HG03060 (cell line): ENCODE measurements at regions not wholly inside any gene's neighbourhood (a gene's known extent, or its start where the extent isn't known, plus 50 kb on each side); places are given as distances from the start of the nearest gene placed in this dataset.

ENCODE experiments used
- ATAC-seq: cut with Tn5 transposase; IDR thresholded peaks from one replicate; pipeline ENCODE4 v1.9.1; 2021; ENCODE audit warnings: low read depth, moderate number of reproducible peaks; ENCODE audit not compliant: unreplicated experiment

DNA sequence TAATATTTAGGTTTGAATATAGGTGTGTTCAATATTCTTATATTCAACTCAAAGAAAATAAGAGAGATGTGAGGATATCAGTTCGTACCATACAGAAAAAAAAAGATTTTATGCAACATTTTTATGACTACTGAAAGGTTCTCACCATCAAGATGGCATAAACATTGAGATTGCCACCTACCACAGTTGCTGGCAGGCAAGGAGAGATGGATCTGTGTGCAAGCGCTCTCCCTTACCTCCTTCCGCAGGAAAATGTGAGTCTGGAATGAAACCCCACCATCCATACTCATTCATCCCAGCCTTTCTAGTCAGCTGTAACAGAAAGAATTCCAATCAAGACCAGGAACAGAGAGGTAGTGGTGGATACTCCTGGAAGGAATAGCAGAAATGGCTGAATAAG lies 376.9 kb downstream of the PPP3CA start:
- no peak for ATAC-seq

DNA sequence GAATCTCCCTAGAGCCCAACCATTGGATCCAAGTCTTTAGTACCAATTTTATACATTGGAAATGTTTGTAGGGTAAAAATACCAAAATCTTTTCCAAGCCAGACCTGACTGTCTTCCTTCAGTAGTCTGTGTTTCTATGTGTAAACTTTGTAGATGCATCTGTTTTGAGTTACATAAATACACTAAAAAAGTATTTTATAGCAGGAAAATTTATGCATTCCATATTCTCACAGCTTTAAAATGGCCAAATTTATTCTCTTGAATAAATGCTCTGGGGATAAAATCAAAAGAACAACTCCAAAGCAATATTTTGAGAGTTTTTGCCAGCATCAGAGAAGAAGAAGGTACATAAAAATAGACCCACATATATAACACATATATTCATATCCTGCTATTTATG lies 377.4 kb downstream of the PPP3CA start:
- no peak for ATAC-seq

DNA sequence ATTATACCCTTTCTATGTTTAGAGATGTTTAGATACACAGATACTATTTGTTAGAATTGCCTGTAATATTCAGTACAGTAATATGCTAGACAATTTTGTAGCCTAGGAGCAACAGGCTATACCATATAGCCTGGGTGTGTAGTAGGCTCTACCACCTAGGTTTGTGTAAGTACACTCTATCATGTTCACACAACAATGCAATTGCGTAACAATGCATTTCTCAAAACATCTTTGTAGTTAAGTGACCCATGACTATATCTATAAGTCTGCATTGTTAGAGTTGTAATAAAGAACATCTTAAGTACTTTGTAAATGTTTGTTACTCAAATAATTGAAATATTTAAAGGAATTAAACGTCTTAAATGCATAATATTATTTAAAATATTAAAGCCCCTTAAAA lies 379.3 kb downstream of the PPP3CA start:
- no peak for ATAC-seq

DNA sequence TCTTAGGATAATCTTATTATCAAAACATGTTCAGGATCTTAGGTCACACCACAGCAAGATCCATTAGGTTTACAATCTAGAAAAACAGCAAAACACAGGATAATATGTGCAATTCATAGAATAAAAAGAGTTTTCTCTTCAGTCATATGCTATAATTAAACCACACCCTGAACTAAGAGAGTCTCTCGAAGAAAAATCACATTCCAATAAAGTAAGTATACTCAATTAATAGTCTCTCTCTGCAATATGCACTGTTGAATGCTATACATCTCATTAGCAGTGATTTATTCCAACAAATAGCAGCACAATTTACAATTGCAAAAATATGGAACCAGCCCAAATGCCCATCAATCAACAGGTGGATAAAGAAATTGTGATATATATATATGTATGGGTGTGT lies 383.7 kb downstream of the PPP3CA start:
- ATAC-seq, result no peak

DNA sequence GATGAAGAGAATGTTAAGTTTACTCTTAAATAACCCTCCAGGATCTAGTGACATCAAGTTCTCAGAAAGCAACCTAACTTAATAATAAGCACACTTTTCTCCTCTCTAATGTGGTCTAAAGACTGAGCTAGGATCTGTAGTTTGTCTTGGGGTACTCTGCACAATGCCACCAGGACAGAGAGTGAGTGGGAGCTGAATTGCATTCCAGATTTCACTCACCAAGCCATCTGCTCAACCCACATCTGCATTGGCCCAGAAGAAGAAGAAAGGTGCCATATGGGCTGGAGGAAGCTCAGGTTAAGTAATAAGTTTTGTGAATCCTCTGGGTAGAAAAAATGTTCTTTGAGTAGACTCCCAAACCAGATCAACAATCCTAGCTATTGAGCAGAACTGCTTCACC lies 384.6 kb downstream of the PPP3CA start:
- ATAC-seq, result peak; percentile 59

DNA sequence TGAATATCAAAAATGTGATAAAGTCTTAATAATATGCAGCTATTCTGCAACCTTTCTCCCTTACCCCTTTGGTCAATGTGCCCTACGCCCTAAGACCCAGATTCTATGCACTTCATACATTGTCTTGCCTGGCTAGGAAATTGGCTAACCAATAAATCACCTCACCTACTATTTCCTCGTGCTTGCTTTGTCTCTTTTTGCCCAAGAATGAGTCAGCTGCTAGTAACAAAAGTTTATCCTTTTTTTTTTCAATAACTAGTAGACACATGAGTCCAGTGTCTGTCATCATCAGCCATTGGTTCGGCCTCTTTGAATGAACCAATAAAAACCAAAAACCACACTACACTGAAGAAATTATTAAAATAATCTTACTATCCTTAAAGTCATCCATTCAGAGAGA lies 387.1 kb downstream of the PPP3CA start:
- ATAC-seq, result no peak

DNA sequence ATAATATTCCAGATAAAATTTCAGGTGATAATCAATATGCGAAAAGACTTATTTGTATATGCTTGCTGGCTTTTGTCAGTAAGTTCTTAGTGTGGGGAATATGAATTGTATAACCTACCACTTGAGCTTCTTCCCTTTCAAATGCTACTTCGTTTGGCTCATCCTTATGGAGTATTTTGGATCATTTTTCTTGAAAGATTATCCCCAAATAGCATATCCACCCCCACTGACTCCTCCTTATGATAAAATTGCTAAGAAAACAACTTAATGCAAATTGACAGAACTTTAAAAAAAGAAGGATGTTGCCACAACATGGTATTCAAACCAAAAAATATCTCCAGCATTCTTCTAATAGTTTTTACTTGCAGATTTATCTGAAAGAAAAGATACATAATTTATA lies 393.3 kb downstream of the PPP3CA start:
- no peak for ATAC-seq

DNA sequence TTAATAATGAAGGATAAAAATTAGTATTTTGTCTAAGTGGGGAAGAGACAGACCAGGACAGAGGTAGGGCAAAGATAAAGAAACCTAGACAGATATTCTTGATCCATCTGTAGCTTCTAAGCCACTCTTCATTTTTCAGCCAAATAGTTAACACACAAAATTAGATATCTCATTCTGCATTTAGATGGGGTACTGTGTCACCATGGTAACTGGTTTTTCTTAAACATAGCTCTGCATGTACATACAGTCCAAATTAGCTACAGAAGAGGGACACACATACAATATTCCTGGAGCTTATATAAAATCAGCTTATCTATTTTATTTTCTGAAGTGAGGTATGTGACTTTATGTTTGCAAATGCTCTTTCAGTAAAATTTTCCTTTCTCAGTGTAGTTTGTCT lies 393.7 kb downstream of the PPP3CA start:
- no peak for ATAC-seq

DNA sequence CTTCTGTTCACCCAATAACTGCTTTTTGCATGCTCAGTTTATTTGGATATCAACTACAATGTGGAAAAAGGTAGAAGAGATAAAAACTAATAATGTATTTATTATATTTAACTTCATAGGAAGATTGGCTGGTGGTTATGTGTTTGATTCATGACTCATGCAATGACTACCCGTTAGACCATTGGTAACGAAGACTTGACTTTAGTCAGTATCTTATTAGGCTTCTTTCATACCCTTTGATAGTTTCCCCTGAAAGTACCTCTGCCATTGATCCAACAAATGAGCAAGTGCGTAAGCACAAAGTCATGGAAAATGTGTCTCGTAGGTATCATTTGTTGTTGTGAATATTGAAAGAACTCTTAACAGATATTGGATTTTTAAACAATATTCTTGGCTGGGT lies 394.7 kb downstream of the PPP3CA start:
- no peak for ATAC-seq

DNA sequence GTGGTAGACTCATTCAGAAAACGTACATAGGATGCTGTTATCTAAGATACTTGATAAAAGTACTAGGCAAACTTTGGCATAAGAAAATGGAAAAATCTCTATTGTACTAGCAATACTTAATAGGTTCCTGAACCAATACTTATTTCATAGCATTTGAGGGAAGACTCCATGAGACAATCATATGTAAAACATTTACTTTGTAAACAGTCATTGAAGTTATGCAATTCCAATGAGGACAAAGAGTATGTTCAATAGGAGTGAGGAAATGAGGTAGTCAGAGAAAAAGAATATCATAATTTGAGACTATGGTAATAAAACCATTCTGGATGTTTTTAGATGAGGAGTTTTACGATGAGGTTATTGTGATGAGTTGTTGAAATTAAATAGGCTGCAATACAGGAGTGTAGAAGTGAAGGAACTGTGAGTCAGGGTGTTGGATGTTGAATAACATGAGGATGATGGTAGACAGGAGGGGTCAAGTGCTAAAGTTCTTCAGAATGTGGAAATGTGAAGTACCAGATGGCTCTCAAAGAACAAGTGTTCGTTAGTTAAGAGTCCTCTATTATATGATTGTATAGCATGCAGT lies 397.9 kb downstream of the PPP3CA start:
- ATAC-seq, result no peak

DNA sequence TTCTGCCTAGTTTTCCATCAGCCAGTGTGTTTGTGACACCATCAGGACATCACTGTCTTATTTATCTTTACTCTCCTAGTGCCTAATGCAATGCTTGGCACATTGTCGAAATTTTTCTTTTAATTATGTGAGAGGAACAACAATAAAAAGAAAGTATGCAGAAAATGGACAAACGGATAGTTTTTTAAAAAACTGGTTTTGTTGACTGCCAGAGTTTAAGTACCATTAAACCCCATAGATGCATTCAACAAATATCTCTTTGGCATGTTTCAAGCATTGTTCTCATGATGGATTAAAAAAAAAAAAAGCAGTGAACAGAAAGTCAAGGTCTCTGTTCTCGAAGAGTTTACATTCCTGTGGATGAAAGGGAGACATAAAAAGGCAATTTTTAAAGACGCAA lies 398.4 kb downstream of the PPP3CA start:
- ATAC-seq, result no peak

DNA sequence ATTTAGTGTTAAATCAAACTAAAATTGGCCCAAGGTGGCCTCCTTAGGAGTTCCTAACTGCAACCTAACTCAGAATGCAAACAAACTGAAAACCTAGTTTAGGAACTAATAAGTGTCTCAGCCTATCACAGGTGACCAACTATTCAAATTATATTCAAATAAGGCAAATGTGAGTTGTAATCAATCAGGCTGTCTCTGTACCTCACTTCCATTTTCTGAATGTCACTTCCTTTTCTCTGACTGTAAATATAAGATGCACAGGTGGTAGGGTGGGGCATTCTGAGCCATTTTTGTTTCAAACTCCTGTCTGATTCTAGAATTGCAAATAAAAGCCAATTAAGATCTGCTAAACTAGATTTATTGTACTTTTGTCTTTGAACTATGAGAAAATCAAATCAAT lies 401.5 kb downstream of the PPP3CA start:
- ATAC-seq, result no peak

DNA sequence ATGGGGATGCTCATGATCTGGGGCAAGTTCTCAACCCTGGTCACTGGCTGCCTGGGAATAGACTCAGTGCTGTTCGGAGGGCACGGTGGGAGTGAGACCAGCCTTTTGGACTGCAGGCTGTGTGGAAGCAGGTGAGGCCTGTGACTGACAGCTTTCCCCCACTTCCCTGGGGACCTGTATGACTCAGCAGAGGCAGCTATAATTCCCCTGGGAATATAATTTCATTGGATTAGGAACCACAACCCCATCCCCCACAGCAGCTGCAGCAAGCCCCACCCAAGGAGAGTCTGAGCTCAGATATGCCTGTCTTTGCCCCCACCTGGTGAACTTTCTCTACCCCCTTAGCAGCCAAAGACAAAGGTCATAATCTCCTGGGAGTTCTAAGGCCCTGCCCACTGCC lies 408.6 kb downstream of the PPP3CA start:
- ATAC-seq, result no peak

DNA sequence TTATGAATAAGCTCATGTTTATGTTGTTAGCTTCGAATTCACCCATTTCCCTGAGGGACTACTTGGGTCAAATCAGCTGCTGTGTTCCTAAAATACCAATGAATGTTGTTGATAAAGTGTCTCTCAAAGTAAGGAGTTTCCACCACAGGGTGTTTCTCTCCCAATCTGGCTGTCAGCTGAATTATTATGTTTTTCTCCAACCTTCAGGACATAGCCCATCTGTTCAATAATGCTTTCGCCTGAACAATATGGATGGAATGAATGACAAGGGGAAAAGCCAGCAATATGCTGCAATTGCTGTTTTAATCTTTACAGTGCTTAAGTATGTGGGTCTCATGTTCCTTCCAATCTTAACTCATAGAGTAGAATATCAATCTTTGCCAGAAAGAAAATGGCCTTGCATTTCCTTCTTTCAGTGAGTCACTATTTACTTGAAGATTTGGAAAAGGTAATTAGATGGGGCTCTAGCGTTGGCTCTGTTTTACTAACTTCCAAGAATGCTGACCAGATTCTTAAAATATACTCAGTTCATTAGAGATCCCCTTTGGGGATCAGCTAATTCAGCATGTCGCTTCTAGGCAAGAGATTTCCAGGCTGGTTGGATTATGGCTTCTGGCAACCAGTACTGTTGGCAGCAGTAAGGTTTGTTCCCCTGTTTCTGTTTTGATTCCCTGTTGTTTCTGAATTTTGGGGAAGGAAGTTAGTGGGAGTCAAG lies 410.5 kb downstream of the PPP3CA start:
- ATAC-seq, result no peak

DNA sequence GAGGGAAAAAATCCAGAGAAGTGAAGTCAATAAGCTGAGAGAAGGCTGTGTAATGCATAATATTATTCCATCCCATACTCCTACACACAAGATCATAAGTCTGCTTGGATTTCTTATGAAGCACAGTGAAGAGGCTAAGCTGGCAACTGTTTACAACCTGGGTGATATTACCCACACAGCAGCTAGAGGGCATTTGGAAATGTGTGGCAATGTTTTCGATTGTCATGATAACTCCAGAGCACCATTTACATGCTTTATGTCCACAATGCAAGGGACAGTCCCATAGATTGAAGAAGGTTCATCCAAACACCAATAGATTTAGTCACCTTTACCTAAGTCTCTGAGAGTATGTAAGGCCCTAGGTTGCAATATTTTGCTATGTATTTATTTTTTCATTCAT lies 412.2 kb downstream of the PPP3CA start:
- ATAC-seq, result no peak

DNA sequence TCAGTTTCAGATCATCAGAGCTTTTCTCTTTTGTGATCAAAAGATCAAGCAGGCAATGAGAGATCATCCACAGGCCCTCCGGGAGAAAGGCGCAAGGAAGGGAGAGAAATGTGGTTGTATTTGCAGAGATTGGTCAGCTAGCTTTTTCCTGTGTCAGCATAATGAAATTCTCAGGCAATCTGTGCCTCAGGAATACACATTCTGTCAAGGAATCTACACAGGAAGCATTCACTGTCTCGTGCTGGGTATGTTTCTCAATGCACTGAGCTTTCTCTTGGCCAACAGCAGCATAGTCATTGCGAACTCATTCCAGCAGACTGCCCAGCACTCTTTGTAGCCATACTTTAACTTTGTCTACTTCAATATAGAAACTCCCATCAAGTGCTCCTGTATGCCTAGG lies 413.7 kb downstream of the PPP3CA start:
- ATAC-seq, result no peak

DNA sequence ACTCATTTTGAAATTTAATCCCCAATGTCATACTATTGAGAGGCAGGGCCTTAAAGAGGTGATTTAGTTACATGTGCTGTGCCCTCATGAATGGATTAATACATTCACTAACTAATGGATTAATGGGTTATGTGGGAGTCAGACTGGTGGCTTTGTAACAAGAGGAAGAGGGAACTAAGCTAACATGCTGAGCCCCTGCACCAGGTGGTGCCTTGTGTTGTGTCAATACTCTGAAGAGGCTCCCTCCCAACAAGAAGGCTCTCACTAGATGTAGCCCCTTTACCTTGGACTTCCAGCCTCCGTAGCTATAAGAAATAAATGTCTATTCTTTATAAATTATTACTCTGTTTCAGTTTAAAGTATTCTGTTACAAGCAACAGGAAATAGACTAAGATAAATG lies 411.9 kb upstream of the EMCN start:
- no peak for ATAC-seq

DNA sequence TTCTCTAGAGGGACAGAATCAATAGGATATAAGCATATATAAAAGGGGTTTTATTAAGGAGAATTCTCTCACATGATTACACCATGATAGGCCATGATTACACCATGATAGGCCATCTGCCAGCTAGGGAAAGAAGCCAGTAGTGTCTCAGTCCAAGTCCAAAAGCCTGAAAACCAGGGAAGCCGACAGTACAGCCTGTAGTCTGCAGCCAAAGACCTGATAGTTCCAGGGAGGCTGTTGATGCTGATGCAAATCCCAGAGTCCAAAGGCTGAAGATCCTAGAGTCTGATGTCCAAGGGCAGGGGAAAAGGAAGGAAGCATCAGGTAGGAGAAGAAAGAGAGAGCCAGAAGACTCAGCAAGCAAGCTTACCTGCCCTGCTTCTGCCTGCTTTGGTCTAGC lies 411.3 kb upstream of the EMCN start:
- no peak for ATAC-seq

DNA sequence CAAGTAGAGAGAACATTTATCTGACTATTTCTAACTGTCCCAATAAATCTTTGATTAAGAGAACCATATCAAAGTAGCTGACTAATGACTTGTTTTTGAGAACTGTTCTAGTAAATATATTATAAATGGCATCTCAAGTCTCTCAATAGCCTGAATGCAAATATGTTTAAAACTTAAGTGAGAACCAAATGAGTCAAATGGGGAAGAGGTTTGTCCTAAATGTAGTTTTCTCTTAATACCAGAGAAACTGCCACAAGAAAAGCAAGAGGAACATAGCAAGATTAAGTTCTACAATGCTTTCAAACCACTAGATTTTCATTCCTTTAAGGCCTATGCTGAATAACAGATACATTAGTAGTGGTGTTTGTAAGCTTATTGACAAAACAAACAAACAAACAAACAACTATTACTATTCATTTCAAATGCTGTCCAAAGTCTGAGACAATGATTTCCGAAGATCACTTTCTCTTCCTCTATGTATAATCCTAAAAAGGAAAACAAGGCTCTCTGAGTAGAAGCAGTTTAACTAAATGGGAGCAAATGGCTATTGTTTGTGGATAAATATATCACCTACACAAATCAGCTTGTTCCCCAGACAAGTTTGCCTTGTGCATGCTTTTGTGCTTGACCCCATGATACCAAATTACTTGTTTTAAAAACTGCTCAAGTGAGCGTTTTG lies 408.4 kb upstream of the EMCN start:
- ATAC-seq, result peak; percentile 65

DNA sequence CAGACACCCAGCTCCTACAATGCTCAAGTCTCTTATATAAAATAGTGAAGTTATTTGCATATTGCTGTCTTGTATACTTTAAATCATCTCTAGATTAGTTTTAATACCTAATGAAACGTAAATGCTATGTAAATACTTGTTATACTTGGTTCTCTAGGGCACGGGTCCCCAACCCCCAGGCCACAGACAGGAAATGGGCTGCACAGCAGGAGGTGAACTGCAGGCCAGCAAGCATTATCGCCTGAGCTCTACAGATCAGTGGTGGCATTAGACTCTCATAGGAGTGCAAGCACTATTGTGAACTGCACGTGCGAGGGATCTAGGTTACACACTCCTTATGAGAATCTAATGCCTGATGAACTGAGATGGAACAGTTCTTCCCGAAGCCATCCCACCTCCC lies 395.9 kb upstream of the EMCN start:
- no peak for ATAC-seq

DNA sequence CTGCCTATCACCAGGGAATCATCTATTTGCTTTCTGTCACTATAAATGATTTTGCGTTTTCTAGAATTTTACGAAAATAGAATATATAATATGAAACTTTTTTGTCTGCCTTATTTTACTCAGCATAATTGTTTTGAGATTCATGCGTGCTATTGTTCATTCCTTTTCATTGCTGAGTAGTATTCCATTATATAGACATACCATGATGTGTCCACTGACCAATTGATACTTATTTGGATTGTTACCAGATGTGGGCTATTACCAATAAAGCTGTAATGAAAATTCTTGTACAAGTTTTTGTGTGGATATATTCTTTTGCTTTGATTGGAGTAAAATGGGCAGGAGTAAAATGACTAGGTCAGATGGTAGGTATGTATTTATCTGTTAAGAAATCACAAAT lies 390.7 kb upstream of the EMCN start:
- ATAC-seq, result no peak
